Uterus (tissue), 3 donors: ENCODE measurements at regions not wholly inside any gene's neighbourhood (a gene's known extent, or its start where the extent isn't known, plus 50 kb on each side); places are given as distances from the start of the nearest gene placed in this dataset.

ENCODE experiments used
- DNase-seq, 2 donors: peaks; one replicate each; pipeline ENCODE4 v3.0.0-alpha.2; 2019 to 2020
- H3K27ac ChIP-seq, 2 donors: fragments of 200-600 bp; sonication (generic); 1 replicate in 1 of 2; 2 replicates in 1 of 2; pipeline ENCODE4 v1.5.1; 2016 to 2018
- H3K27me3 ChIP-seq, 2 donors: fragments of 200-600 bp; sonication (generic); one replicate each; pipeline ENCODE4 v1.5.1; 2018 to 2019; ENCODE audit warnings: control low read depth in 1 of 2
- H3K36me3 ChIP-seq, 2 donors: fragments of 200-600 bp; sonication (generic); one replicate each; pipeline ENCODE4 v1.5.1; 2019; ENCODE audit warnings: control low read depth in 1 of 2
- H3K4me1 ChIP-seq, 2 donors: fragments of 200-600 bp; sonication (generic); one replicate each; pipeline ENCODE4 v1.5.1; 2018 to 2019; ENCODE audit warnings: control low read depth in 1 of 2
- H3K4me3 ChIP-seq, 2 donors: fragments of 200-600 bp; sonication (generic); 1 replicate in 1 of 2; 2 replicates in 1 of 2; pipeline ENCODE4 v1.5.1; 2018 to 2019; ENCODE audit warnings: mild to moderate bottlenecking in 1 of 2
- H3K9me3 ChIP-seq, 2 donors: fragments of 200-600 bp; sonication (generic); one replicate each; pipeline ENCODE4 v1.5.1; 2019; ENCODE audit warnings: control low read depth in 1 of 2
- POLR2A ChIP-seq, 2 donors: fragments of 450-650 bp; IDR thresholded peaks; one replicate each; pipeline ENCODE4 v1.6.1; 2016; ENCODE audit warnings: antibody characterized with exemption in 2 of 2, mild to moderate bottlenecking in 1 of 2, moderate library complexity in 1 of 2
- intact Hi-C: fragments of 100-400 bp; cut with DNase I; formaldehyde crosslinking; loops from one replicate; pipeline ENCODE4 v1.15.1; 2023; ENCODE audit warnings: low total_unique reads
- TF ChIP-seq, protein P1 (sequence below), 4 experiments: fragments of 200-600 bp in 2 of 4; fragments of 450-650 bp in 2 of 4; sonication (generic) in 2 of 4; IDR thresholded peaks; one replicate each; pipeline ENCODE4 v1.5.1; 2016 to 2019; ENCODE audit warnings: antibody characterized with exemption in 4 of 4, mild to moderate bottlenecking in 2 of 4, moderate library complexity in 1 of 4
- donor health status: DM: yes; HTN: yes; CAD: no.

DNA sequence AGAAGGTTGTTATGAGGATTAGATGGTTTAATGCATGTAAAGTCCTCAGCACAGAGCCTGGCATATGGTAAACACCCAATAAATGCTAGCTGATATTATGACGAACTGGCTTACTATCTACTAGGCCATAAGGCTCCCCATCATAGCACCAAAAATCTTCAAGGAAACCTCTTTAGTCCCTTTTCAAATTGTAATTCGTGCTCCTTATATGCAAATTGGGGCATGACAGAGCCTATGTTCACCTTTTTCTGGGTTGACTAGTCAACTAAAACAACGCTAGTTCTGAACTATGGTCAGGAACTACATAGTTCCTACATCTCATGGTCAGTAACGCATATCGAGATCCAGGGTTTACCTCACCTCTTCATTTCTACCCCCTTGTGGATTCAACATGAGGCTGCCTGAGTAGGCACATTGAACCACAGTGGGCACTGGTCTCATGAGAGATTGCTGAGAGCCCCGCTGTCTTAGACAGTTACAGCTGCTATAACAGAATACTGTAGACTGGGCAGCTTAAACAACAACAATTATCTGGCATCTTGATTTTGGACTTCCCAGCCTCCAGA is 97.2 kb upstream of the TNFAIP3 start:
- H3K4me1 ChIP-seq, result no peaks in the 10 kb centered on the region
- H3K27ac ChIP-seq, result no peak overlapping the region
- H3K9me3 ChIP-seq, result no peaks in the 10 kb centered on the region
- H3K36me3 ChIP-seq, result no peaks in the 10 kb centered on the region
- DNase-seq, result no peak
- H3K4me3 ChIP-seq, result no peak overlapping the region
- H3K27me3 ChIP-seq, result no peaks in the 10 kb centered on the region
- no peak for TF ChIP-seq POLR2A (IDR thresholded peaks at IDR 0.05)
- TF ChIP-seq, protein P1, sequence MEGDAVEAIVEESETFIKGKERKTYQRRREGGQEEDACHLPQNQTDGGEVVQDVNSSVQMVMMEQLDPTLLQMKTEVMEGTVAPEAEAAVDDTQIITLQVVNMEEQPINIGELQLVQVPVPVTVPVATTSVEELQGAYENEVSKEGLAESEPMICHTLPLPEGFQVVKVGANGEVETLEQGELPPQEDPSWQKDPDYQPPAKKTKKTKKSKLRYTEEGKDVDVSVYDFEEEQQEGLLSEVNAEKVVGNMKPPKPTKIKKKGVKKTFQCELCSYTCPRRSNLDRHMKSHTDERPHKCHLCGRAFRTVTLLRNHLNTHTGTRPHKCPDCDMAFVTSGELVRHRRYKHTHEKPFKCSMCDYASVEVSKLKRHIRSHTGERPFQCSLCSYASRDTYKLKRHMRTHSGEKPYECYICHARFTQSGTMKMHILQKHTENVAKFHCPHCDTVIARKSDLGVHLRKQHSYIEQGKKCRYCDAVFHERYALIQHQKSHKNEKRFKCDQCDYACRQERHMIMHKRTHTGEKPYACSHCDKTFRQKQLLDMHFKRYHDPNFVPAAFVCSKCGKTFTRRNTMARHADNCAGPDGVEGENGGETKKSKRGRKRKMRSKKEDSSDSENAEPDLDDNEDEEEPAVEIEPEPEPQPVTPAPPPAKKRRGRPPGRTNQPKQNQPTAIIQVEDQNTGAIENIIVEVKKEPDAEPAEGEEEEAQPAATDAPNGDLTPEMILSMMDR (IDR thresholded peaks at IDR 0.05), result no peak
- intact Hi-C loops, result no loop called here

DNA sequence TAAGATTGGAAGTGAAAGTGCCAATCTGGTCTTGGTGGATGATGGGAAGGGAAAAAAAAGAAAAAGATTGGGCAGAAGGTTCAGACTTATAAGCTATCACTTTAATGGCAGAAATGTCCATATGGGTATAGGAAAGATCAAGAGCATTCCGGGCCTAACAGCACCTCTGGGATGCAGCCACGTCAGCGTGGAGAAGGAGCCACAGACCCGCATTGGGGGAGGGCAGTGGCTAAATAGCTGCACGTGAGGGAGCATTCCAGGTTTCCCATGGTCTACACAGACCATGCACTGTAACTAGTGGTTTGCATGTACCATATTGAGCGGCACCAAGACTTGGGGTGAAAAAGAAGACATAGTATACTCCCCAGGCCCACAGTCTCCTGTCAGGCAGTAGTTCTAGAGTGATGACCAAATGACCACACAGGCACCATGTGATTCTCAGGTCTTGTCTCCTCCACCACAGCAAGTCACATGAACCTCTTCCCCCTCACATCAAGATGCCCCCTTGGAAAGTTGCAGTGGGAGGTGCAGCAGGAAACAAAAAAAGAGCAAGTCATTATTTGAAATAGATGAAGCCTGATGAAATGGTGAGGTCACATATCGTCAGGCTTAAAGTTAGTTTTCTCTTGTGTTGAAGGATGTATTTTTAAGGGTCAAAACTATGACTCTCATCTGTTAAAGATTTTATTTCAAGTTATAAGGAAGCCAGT is 94.4 kb upstream of the TNFAIP3 start:
- no peaks in the 10 kb centered on the region for H3K27me3 ChIP-seq
- H3K4me3 ChIP-seq, result no peak overlapping the region
- no peaks in the 10 kb centered on the region for H3K9me3 ChIP-seq
- TF ChIP-seq, protein P1 (IDR thresholded peaks at IDR 0.05), result no peak
- no peak for TF ChIP-seq POLR2A (IDR thresholded peaks at IDR 0.05)
- no peaks in the 10 kb centered on the region for H3K36me3 ChIP-seq
- no peak for DNase-seq
- H3K27ac ChIP-seq, result no peak overlapping the region
- no peaks in the 10 kb centered on the region for H3K4me1 ChIP-seq
- intact Hi-C loops, result no loop called here

DNA sequence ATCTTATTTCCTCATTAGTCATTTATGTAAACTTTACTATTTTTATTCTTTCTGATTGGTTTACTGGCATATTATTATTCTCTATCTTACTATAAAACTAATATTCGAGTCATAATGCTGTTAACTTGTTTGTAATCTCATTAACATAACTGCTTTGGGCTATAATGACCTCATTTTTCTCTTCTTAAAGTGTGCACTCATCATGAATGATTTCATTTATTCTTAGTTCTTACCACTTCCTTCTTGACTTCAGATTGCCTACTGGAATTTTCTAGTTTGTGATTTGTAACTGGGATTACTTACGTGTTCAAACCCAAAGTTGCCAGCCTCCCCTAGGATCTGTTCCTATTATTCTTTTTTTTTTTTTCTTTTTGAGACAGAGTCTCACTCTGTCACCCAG is 91.8 kb upstream of the TNFAIP3 start:
- intact Hi-C loops, result no loop called here
- no peaks in the 10 kb centered on the region for H3K36me3 ChIP-seq
- no peaks in the 10 kb centered on the region for H3K9me3 ChIP-seq
- TF ChIP-seq, protein P1 (IDR thresholded peaks at IDR 0.05), result no peak
- TF ChIP-seq POLR2A (IDR thresholded peaks at IDR 0.05), result no peak
- H3K27me3 ChIP-seq, result no peaks in the 10 kb centered on the region
- no peak for DNase-seq
- H3K4me1 ChIP-seq, result no peaks in the 10 kb centered on the region
- no peak overlapping the region for H3K4me3 ChIP-seq
- no peak overlapping the region for H3K27ac ChIP-seq

GRCh38 chr6:137775720-137776119 is 91.3 kb upstream of the TNFAIP3 start:
- Histone ChIP-seq H3K27ac (no peak overlapping the region), H3K4me1 (no peaks in the 10 kb centered on the region), H3K4me3 (no peak overlapping the region), H3K27me3 (no peaks in the 10 kb centered on the region), H3K9me3 (no peaks in the 10 kb centered on the region), H3K36me3 (no peaks in the 10 kb centered on the region)
- intact Hi-C loops, result no loop called here
- DNase-seq, result peak in 1 of 2 donors; percentile 21
- TF ChIP-seq, protein P1 (IDR thresholded peaks at IDR 0.05), result no peak
- no peak for TF ChIP-seq POLR2A (IDR thresholded peaks at IDR 0.05)

GRCh38 chr6:137776256-137776655 is 90.8 kb upstream of the TNFAIP3 start:
- Histone ChIP-seq H3K27me3 (no peaks in the 10 kb centered on the region), H3K4me1 (no peaks in the 10 kb centered on the region), H3K27ac (no peak overlapping the region), H3K36me3 (no peaks in the 10 kb centered on the region), H3K4me3 (no peak overlapping the region), H3K9me3 (no peaks in the 10 kb centered on the region)
- intact Hi-C loops, result no loop called here
- DNase-seq, result no peak
- no peak for TF ChIP-seq POLR2A (IDR thresholded peaks at IDR 0.05)
- TF ChIP-seq, protein P1 (IDR thresholded peaks at IDR 0.05), result no peak
